ENCODE measurements at regions not wholly inside any gene's neighbourhood (a gene's known extent, or its start where the extent isn't known, plus 50 kb on each side); places are given as distances from the start of the nearest gene placed in this dataset.

DNA sequence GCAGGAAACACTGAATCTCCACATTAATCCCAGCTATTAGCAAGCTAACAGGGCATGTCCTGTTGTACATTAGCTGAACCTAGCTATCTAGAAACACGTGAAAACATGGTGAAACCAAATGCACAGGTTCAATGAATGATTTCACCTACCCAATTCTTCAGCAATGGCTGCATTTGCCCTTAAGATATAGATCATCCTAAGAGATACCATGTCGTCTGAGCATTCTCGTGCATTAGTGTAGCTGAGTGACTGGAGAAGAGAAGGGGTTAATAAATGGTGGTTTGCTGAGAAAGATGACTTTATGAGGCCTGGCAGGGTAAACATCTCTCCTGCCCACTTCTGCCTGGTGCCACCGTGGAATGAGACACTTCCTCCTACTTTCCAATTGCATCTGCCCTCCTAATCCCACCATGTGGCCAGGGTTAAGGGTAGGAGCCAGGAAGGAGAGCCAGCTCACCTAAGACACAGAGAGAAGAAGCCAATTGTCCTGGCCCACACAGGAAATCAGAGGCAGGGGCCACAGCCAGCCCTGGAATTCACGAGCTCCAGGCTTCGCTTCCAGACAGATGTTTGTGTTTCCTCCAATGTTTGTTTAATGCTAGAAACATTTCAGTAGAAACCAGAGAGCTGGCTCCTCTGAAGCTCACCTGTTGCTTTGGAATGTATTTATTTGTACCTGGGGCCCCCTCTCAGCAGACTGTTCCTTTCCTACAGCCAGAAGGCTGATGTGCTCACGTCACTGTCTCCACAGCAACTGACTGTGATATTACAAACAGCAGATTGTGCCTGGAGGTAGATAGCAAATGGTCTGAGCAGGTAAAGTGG is 126.0 kb upstream of the PARP11 start:
- Histone ChIP-seq H3K36me3 (ENCODE audit: control insufficient read depth, insufficient read depth, low read length) (no peaks in the 10 kb centered on the region), H3K4me2 (ENCODE audit: low read length) (peak overlapping the region; percentile 25), H3K79me2 (no peaks in the 10 kb centered on the region), H2AFZ (peak overlapping the region; percentile 7), H3K27ac (peak overlapping the region; percentile 85), H3K27me3 (ENCODE audit: control insufficient read depth, insufficient read depth, low read length) (no peaks in the 10 kb centered on the region), H3K4me3 (ENCODE audit: low read depth, low read length) (peak overlapping the region; percentile 34), H3K9me3 (ENCODE audit: control insufficient read depth, low read length) (no peaks in the 10 kb centered on the region), H3K9ac (no peak overlapping the region), H3K4me1 (peaks cover 46% of the 10 kb centered on the region)
- TF ChIP-seq, protein P1, sequence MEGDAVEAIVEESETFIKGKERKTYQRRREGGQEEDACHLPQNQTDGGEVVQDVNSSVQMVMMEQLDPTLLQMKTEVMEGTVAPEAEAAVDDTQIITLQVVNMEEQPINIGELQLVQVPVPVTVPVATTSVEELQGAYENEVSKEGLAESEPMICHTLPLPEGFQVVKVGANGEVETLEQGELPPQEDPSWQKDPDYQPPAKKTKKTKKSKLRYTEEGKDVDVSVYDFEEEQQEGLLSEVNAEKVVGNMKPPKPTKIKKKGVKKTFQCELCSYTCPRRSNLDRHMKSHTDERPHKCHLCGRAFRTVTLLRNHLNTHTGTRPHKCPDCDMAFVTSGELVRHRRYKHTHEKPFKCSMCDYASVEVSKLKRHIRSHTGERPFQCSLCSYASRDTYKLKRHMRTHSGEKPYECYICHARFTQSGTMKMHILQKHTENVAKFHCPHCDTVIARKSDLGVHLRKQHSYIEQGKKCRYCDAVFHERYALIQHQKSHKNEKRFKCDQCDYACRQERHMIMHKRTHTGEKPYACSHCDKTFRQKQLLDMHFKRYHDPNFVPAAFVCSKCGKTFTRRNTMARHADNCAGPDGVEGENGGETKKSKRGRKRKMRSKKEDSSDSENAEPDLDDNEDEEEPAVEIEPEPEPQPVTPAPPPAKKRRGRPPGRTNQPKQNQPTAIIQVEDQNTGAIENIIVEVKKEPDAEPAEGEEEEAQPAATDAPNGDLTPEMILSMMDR (IDR thresholded peaks at IDR 0.05) = no peak

DNA sequence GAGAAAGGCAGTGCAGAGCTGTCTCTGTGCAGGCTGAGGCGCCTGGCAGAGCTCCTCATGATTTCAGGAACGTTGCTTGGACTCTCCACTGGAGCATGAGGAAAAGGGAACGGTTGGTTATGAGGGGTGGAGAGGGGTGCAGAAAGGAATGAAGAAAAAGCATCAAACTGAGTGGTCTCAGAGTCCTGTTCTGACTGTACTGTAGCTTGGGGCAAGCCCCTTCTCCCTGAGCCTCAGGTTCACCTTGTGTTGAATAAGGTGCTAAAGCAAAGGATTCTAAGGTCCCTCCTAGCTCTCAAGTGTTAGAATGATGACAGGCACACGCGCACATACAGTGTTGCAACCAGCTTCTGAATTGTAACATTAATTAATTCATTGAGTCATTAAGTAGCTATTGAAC is 125.2 kb upstream of the PARP11 start:
- Histone ChIP-seq H3K27me3 (ENCODE audit: control insufficient read depth, insufficient read depth, low read length) (no peaks in the 10 kb centered on the region), H3K36me3 (ENCODE audit: control insufficient read depth, insufficient read depth, low read length) (no peaks in the 10 kb centered on the region), H3K4me3 (ENCODE audit: low read depth, low read length) (no peak overlapping the region), H2AFZ (peak overlapping the region; percentile 14), H3K27ac (no peak overlapping the region), H3K9me3 (ENCODE audit: control insufficient read depth, low read length) (no peaks in the 10 kb centered on the region), H3K4me1 (peaks cover 44% of the 10 kb centered on the region), H3K79me2 (no peaks in the 10 kb centered on the region), H3K4me2 (ENCODE audit: low read length) (no peak overlapping the region), H3K9ac (no peak overlapping the region)
- TF ChIP-seq, protein P1 (IDR thresholded peaks at IDR 0.05) = no peak

DNA sequence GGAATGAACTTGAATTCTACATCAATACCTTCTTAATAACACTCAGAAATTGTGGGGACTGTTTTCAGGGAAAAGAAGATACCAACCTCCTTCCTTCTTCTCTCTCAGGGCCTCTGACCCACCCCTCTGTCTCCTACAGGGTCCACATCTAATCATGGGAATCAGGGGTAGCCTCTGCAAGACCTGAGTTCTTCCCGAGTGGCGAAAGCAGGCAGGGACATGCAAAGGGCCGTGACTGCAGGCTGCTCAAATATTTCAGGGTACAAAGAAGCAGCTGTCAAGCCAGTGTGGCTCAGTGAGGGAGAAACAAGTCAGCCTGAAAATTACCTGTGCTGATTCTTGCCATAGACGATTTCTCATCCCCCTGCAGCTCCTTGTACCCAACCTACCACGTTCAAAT is 123.1 kb upstream of the PARP11 start:
- Histone ChIP-seq H3K27me3 (ENCODE audit: control insufficient read depth, insufficient read depth, low read length) (no peaks in the 10 kb centered on the region), H3K4me2 (ENCODE audit: low read length) (peak overlapping the region; percentile 21), H3K4me1 (peaks cover 27% of the 10 kb centered on the region), H2AFZ (peak overlapping the region; percentile 87), H3K36me3 (ENCODE audit: control insufficient read depth, insufficient read depth, low read length) (no peaks in the 10 kb centered on the region), H3K27ac (peak overlapping the region; percentile 61), H3K4me3 (ENCODE audit: low read depth, low read length) (no peak overlapping the region), H3K79me2 (no peaks in the 10 kb centered on the region), H3K9ac (no peak overlapping the region), H3K9me3 (ENCODE audit: control insufficient read depth, low read length) (no peaks in the 10 kb centered on the region)
- TF ChIP-seq, protein P1 (IDR thresholded peaks at IDR 0.05) = no peak

DNA sequence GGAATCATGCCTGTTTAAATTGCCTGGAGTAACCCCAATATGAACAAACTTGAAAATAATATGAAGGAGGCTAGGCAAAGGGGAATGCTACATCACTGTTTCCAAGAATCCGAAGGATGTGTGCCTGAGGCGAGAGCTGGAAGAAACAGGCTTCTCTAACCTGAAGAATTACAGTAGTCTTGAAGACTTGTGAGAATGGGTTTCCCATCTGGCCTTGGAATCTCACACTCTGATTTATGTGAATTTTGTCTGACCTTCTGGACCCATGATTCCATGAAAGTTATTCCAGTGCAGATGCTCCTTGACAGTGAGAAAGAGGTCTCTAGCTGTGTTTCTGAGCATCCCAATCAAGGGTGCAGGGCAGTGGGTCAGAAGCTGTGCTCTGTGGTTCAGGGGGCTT is 122.1 kb upstream of the PARP11 start:
- H3K9ac ChIP-seq = no peak overlapping the region
- TF ChIP-seq, protein P1 (IDR thresholded peaks at IDR 0.05) = no peak
- H3K79me2 ChIP-seq = no peaks in the 10 kb centered on the region
- H3K4me3 ChIP-seq (ENCODE audit: low read depth, low read length) = no peak overlapping the region
- no peak overlapping the region for H2AFZ ChIP-seq
- no peak overlapping the region for H3K27ac ChIP-seq
- peaks cover 27% of the 10 kb centered on the region for H3K4me1 ChIP-seq
- no peak overlapping the region for H3K4me2 ChIP-seq (ENCODE audit: low read length)
- no peaks in the 10 kb centered on the region for H3K9me3 ChIP-seq (ENCODE audit: control insufficient read depth, low read length)
- H3K36me3 ChIP-seq (ENCODE audit: control insufficient read depth, insufficient read depth, low read length) = no peaks in the 10 kb centered on the region
- no peaks in the 10 kb centered on the region for H3K27me3 ChIP-seq (ENCODE audit: control insufficient read depth, insufficient read depth, low read length)

DNA sequence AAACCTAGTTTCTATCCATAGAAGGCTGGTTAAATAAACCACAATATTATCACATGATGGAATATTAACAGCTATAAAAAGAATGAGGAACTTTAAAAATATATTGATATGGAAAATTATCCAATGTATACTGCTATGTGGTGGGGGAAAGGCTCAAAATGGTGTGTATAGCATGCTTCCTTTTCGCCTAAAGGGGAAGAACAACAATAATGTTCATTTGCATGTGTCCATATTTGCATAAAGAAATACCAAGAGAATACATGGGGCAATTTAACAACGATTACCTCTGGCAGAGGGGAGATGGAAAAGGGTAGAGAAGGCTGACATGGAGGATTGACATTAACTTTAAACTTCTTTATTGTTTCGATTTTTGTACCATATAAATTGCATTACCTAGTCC is 121.3 kb upstream of the PARP11 start:
- Histone ChIP-seq H3K4me2 (ENCODE audit: low read length) (no peak overlapping the region), H3K79me2 (no peaks in the 10 kb centered on the region), H3K9me3 (ENCODE audit: control insufficient read depth, low read length) (no peaks in the 10 kb centered on the region), H3K9ac (no peak overlapping the region), H3K36me3 (ENCODE audit: control insufficient read depth, insufficient read depth, low read length) (no peaks in the 10 kb centered on the region), H2AFZ (no peak overlapping the region), H3K4me1 (peaks cover 23% of the 10 kb centered on the region), H3K4me3 (ENCODE audit: low read depth, low read length) (no peak overlapping the region), H3K27me3 (ENCODE audit: control insufficient read depth, insufficient read depth, low read length) (no peaks in the 10 kb centered on the region), H3K27ac (no peak overlapping the region)
- TF ChIP-seq, protein P1 (IDR thresholded peaks at IDR 0.05) = no peak

Measured in parathyroid adenoma (tissue), 2 donors.